ENCODE measurements at regions not wholly inside any gene's neighbourhood (a gene's known extent, or its start where the extent isn't known, plus 50 kb on each side); places are given as distances from the start of the nearest gene placed in this dataset.

- TF ChIP-seq POLR2A (IDR thresholded peaks at IDR 0.05): no peak
- no peak for TF ChIP-seq CTCF (IDR thresholded peaks at IDR 0.05)
Observed at GRCh38 chr3:124657138-124657537, 73.1 kb upstream of the UMPS start.

Measured in right lobe of liver (tissue), 4 donors.